ENCODE measurements at regions not wholly inside any gene's neighbourhood (a gene's known extent, or its start where the extent isn't known, plus 50 kb on each side); places are given as distances from the start of the nearest gene placed in this dataset.

DNA sequence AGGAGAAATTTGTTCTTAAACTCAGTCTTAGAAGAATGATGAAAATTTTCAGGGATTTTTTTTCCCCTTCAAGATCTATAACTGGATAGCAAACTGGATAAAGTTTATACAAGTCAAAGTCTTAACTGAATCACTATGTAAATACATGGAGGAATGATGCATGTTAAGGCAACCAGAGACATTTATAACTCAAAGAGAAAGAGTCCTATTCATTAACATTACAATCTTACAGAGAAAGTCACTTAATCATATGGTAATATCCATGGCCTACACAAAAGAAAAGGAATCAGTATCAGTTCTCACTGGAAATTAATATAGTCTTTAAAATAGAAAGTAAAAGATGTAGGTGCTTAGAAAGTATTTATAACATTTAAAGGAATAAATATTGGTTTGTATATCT is 869.1 kb downstream of the TBL1XR1 start:
- TF ChIP-seq, protein P1, sequence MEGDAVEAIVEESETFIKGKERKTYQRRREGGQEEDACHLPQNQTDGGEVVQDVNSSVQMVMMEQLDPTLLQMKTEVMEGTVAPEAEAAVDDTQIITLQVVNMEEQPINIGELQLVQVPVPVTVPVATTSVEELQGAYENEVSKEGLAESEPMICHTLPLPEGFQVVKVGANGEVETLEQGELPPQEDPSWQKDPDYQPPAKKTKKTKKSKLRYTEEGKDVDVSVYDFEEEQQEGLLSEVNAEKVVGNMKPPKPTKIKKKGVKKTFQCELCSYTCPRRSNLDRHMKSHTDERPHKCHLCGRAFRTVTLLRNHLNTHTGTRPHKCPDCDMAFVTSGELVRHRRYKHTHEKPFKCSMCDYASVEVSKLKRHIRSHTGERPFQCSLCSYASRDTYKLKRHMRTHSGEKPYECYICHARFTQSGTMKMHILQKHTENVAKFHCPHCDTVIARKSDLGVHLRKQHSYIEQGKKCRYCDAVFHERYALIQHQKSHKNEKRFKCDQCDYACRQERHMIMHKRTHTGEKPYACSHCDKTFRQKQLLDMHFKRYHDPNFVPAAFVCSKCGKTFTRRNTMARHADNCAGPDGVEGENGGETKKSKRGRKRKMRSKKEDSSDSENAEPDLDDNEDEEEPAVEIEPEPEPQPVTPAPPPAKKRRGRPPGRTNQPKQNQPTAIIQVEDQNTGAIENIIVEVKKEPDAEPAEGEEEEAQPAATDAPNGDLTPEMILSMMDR (IDR thresholded peaks at IDR 0.05 in 4 of 5, conservative IDR thresholded peaks at IDR 0.05 in 1 of 5), result no peak
- TF ChIP-seq POLR2A (IDR thresholded peaks at IDR 0.05), result no peak

All from gastrocnemius medialis (tissue), 4 donors.